ENCODE measurements at regions not wholly inside any gene's neighbourhood (a gene's known extent, or its start where the extent isn't known, plus 50 kb on each side); places are given as distances from the start of the nearest gene placed in this dataset.

DNA sequence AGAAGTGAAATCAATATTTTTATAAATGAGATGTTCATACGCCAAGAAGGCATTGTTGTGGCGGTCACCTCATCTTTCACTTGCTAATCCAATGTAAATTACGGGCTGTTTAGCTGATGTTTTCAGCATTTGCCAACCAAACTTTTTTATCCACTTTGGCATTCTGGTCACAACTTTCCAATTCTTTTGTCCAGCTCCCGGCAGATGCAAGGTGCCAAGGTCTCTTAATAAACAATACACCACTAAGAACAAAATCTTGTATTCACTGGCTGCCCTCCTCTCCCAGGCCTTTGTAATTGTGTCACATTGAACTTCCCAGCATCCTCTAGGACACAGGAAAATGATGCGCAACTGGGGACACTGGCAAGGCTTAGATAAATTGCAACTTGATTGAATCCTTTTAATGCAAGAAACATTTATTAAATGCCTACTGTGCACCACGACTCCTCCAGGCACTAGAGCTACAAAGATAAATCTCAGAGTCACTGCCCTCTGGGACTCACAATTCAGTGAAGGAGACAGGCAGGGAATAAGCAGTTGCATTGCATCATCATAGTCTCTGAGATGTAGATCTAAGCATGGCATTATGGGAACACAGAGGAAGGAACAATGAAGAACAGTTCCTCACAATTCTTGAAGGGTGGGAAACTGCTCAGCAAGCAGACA is 165.4 kb upstream of the C16orf82 start:
- TF ChIP-seq, protein P1, sequence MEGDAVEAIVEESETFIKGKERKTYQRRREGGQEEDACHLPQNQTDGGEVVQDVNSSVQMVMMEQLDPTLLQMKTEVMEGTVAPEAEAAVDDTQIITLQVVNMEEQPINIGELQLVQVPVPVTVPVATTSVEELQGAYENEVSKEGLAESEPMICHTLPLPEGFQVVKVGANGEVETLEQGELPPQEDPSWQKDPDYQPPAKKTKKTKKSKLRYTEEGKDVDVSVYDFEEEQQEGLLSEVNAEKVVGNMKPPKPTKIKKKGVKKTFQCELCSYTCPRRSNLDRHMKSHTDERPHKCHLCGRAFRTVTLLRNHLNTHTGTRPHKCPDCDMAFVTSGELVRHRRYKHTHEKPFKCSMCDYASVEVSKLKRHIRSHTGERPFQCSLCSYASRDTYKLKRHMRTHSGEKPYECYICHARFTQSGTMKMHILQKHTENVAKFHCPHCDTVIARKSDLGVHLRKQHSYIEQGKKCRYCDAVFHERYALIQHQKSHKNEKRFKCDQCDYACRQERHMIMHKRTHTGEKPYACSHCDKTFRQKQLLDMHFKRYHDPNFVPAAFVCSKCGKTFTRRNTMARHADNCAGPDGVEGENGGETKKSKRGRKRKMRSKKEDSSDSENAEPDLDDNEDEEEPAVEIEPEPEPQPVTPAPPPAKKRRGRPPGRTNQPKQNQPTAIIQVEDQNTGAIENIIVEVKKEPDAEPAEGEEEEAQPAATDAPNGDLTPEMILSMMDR (IDR thresholded peaks at IDR 0.05; ENCODE audit: low read depth, low read length): no peak
- Histone ChIP-seq H3K4me3 (ENCODE audit: low read depth, low read length) (no peak overlapping the region), H3K4me1 (no peaks in the 10 kb centered on the region), H3K27me3 (no peaks in the 10 kb centered on the region), H3K36me3 (no peaks in the 10 kb centered on the region), H3K9me3 (no peaks in the 10 kb centered on the region; the same call in 1 of the 2 replicates)
- no peak for DNase-seq

DNA sequence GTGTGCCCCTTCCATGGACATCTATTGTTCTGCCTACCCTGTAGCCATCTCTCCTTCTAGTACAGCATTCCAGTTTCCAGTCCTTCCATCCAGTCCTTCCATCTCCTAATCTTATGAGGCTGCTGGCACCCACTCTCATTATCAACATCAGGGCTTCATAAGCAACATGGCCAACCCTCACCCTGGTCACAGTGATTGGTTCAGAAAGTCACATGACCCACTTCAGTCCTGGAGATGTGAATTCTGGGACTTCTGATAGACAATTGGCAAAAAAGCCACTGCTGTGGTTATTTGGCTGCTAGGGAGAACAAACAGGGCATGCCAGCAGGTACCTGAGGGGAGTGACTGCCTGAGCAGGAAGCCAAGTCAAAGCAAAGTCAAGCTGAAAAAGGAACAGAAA is 164.7 kb upstream of the C16orf82 start:
- Histone ChIP-seq H3K4me3 (ENCODE audit: low read depth, low read length) (no peak overlapping the region), H3K4me1 (no peaks in the 10 kb centered on the region), H3K9me3 (no peaks in the 10 kb centered on the region; the same call in 1 of the 2 replicates), H3K36me3 (no peaks in the 10 kb centered on the region), H3K27me3 (no peaks in the 10 kb centered on the region)
- no peak for DNase-seq
- TF ChIP-seq, protein P1 (IDR thresholded peaks at IDR 0.05; ENCODE audit: low read depth, low read length): no peak

DNA sequence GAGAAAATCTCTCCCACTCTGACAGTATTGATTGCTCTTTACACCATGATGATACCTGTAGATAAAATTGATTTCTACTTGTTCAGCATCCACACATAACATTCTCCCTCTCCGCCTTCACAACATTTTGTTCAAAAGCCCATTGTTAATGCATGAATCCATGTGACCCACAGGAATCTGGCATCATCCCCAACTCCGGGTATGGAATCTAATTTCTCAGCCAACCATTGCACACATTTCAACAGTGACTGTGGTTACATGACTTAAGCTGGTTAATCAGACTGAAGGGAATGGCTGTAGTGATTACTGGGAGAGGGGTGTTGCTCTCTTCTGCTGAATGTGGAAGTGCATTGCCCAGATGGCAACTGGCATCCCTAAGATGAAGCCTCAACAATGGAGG is 161.4 kb upstream of the C16orf82 start:
- H3K4me3 ChIP-seq (ENCODE audit: low read depth, low read length): no peak overlapping the region
- TF ChIP-seq, protein P1 (IDR thresholded peaks at IDR 0.05; ENCODE audit: low read depth, low read length): no peak
- H3K4me1 ChIP-seq: no peaks in the 10 kb centered on the region
- no peaks in the 10 kb centered on the region; the same call in 1 of the 2 replicates for H3K9me3 ChIP-seq
- H3K36me3 ChIP-seq: no peaks in the 10 kb centered on the region
- no peak for DNase-seq
- H3K27me3 ChIP-seq: no peaks in the 10 kb centered on the region

DNA sequence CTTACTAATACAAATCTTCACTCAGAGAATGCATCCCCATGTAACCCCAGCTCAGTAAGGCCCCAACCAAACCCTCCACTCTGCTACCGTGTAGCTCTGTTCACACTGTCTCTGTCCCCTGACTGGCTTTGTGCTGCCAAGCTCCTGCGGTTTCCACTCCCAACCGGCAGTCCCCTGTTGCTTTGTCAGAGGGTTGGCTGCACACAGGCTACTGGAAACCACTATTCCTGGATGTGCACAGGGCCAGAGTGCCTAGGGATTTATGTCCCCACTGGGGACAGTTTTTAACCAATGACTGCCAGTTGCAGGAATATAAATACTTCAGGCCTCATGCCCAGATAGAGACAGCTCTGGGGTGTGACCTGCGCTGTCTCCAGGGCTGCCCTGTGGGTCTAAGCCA is 157.1 kb upstream of the C16orf82 start:
- Histone ChIP-seq H3K9me3 (no peaks in the 10 kb centered on the region), H3K36me3 (no peaks in the 10 kb centered on the region), H3K4me3 (ENCODE audit: low read depth, low read length) (no peak overlapping the region), H3K4me1 (no peaks in the 10 kb centered on the region), H3K27me3 (no peaks in the 10 kb centered on the region)
- TF ChIP-seq, protein P1 (IDR thresholded peaks at IDR 0.05; ENCODE audit: low read depth, low read length): no peak
- no peak for DNase-seq

DNA sequence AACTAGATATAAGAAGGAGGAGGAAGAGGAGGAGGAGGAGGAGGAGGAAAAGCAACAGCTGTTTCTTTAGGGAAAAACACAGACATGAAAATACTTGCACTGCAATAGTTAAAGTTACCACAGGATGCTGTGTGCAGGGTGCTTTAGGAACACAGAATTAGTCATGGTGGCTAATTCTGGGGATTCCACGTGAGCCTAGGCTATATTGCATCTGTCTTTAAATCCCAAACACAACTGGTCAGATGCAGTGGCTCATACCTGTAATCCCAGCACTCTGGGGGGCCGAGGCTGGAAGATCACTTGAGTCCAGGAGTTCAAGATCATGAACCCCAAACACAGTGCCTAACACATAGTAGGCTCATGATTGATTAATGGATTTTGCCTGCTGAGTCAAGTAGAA is 155.3 kb upstream of the C16orf82 start:
- no peaks in the 10 kb centered on the region for H3K27me3 ChIP-seq

DNA sequence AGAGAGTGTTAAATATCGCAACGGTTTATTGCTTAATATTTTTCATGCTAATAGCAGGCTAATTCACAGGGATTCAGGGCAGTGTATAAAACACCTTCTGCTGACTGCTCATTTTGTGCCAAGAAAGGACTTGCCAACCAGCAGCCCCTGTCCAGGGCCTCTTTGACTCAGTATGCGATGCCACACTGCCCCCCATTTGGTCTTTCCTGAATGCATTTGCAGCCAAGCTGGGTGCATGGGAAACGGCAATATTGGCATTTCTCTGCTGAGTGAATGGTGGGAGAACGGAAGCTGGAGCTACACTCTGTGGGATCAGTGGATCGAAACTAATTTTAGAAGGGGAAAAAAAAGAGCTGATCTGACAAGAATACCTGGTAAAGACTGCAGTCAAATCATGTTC is 152.9 kb upstream of the C16orf82 start:
- H3K4me1 ChIP-seq: no peaks in the 10 kb centered on the region
- no peaks in the 10 kb centered on the region for H3K36me3 ChIP-seq
- H3K27me3 ChIP-seq: no peaks in the 10 kb centered on the region
- TF ChIP-seq, protein P1 (IDR thresholded peaks at IDR 0.05; ENCODE audit: low read depth, low read length): no peak
- H3K4me3 ChIP-seq (ENCODE audit: low read depth, low read length): no peak overlapping the region
- no peak for DNase-seq
- H3K9me3 ChIP-seq: no peaks in the 10 kb centered on the region

More for the DNA sequence above, 155.3 kb upstream of the C16orf82 start:
- Histone ChIP-seq H3K36me3 (no peaks in the 10 kb centered on the region), H3K4me1 (no peaks in the 10 kb centered on the region), H3K4me3 (ENCODE audit: low read depth, low read length) (no peak overlapping the region), H3K9me3 (no peaks in the 10 kb centered on the region)
- DNase-seq: no peak
- TF ChIP-seq, protein P1 (IDR thresholded peaks at IDR 0.05; ENCODE audit: low read depth, low read length): no peak
